ENCODE measurements at regions not wholly inside any gene's neighbourhood (a gene's known extent, or its start where the extent isn't known, plus 50 kb on each side); places are given as distances from the start of the nearest gene placed in this dataset.

DNA sequence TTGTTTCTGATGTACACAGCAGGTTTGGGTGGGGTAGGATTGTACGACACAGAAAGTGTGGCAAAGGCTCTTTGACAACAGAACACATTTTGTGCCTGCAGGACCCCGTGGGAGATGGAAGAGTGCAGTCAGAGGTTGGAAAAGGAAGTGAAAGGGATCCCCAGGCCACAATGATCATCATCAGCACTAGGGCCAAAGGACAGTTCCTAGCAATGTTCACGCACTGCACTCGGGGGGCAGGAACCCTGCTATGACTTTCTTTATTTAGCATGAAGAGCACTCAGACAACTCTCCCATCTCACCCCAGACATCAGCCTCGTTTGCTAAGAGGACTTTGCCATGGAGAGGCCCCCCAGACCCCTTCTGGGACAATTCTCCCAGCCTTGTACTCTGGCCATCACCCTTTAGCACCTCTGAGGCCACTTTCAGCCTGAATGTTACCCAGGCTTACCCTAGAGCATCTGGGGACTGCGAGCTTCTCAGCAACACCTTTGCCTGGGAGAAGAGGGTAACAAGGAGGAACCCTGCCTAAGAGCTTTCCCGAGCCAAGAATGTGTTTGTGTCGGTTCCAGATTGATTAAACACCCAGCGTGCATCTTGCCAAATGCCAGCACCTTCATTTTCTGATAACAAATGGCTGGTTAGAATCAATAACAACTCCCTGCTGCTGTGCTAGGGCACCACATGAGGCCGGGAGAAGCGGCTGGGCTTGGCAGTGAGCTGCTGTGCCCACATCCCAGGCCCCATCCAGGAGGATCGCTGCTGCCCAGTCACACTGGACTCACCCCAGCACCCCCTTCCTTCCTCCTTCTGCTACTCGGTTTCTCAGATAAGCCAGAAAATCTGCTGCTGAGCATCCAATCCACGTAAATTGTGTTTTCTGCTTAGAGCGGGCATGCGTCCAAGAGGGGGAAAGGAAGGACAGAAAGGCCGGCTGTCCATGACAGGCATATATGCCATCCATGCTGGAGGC lies 633.1 kb downstream of the AJAP1 start:
- TF ChIP-seq ETV6 (CRISPR knock-in tag; IDR thresholded peaks at IDR 0.05) (no peak), ZNF416 (CRISPR knock-in tag; IDR thresholded peaks at IDR 0.05) (no peak), NFE2L1 (CRISPR knock-in tag; IDR thresholded peaks at IDR 0.05) (no peak), ATF1 (CRISPR knock-in tag; IDR thresholded peaks at IDR 0.05) (no peak)
- TF ChIP-seq, protein P1, sequence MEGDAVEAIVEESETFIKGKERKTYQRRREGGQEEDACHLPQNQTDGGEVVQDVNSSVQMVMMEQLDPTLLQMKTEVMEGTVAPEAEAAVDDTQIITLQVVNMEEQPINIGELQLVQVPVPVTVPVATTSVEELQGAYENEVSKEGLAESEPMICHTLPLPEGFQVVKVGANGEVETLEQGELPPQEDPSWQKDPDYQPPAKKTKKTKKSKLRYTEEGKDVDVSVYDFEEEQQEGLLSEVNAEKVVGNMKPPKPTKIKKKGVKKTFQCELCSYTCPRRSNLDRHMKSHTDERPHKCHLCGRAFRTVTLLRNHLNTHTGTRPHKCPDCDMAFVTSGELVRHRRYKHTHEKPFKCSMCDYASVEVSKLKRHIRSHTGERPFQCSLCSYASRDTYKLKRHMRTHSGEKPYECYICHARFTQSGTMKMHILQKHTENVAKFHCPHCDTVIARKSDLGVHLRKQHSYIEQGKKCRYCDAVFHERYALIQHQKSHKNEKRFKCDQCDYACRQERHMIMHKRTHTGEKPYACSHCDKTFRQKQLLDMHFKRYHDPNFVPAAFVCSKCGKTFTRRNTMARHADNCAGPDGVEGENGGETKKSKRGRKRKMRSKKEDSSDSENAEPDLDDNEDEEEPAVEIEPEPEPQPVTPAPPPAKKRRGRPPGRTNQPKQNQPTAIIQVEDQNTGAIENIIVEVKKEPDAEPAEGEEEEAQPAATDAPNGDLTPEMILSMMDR (IDR thresholded peaks at IDR 0.05): no peak
- TF ChIP-seq, protein P2, sequence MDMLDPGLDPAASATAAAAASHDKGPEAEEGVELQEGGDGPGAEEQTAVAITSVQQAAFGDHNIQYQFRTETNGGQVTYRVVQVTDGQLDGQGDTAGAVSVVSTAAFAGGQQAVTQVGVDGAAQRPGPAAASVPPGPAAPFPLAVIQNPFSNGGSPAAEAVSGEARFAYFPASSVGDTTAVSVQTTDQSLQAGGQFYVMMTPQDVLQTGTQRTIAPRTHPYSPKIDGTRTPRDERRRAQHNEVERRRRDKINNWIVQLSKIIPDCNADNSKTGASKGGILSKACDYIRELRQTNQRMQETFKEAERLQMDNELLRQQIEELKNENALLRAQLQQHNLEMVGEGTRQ (CRISPR knock-in tag; IDR thresholded peaks at IDR 0.05): no peak
- TF ChIP-seq, protein P3, sequence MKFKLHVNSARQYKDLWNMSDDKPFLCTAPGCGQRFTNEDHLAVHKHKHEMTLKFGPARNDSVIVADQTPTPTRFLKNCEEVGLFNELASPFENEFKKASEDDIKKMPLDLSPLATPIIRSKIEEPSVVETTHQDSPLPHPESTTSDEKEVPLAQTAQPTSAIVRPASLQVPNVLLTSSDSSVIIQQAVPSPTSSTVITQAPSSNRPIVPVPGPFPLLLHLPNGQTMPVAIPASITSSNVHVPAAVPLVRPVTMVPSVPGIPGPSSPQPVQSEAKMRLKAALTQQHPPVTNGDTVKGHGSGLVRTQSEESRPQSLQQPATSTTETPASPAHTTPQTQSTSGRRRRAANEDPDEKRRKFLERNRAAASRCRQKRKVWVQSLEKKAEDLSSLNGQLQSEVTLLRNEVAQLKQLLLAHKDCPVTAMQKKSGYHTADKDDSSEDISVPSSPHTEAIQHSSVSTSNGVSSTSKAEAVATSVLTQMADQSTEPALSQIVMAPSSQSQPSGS (CRISPR knock-in tag; IDR thresholded peaks at IDR 0.05; ENCODE audit: borderline replicate concordance, low read depth): no peak
- TF ChIP-seq, protein P4, sequence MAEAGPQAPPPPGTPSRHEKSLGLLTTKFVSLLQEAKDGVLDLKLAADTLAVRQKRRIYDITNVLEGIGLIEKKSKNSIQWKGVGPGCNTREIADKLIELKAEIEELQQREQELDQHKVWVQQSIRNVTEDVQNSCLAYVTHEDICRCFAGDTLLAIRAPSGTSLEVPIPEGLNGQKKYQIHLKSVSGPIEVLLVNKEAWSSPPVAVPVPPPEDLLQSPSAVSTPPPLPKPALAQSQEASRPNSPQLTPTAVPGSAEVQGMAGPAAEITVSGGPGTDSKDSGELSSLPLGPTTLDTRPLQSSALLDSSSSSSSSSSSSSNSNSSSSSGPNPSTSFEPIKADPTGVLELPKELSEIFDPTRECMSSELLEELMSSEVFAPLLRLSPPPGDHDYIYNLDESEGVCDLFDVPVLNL (CRISPR knock-in tag; IDR thresholded peaks at IDR 0.05; ENCODE audit: borderline replicate concordance, low read depth): no peak
- TF ChIP-seq, protein P5, sequence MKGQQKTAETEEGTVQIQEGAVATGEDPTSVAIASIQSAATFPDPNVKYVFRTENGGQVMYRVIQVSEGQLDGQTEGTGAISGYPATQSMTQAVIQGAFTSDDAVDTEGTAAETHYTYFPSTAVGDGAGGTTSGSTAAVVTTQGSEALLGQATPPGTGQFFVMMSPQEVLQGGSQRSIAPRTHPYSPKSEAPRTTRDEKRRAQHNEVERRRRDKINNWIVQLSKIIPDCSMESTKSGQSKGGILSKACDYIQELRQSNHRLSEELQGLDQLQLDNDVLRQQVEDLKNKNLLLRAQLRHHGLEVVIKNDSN (CRISPR knock-in tag; IDR thresholded peaks at IDR 0.05): no peak

Measured in WTC11 (cell line).